ENCODE measurements at regions not wholly inside any gene's neighbourhood (a gene's known extent, or its start where the extent isn't known, plus 50 kb on each side); places are given as distances from the start of the nearest gene placed in this dataset.
"Not testable (repeated sequence)": the region's sequence is repeated elsewhere in the genome, so short reads cannot be mapped to it uniquely, and the experiment has no call there.

GRCh38 chr13:102538938-102539337 is 57.8 kb upstream of the TPP2 start:
- Histone ChIP-seq H3K27ac (no peak overlapping the region), H3K36me3 (no peaks in the 10 kb centered on the region), H3K9me3 (peaks cover 3 to 10% of the 10 kb centered on the region in 2 donors), H3K4me1 (no peaks in the 10 kb centered on the region), H3K4me3 (no peak overlapping the region), H3K27me3 (no peaks in the 10 kb centered on the region)
- intact Hi-C loops (cut with DNase I; ENCODE audit: low total_unique reads), result no loop called here
- no peak for DNase-seq (ENCODE audit: low spot score in 2 of 2)
- TF ChIP-seq CTCF (IDR thresholded peaks at IDR 0.05) (no peak), POLR2A (IDR thresholded peaks at IDR 0.05) (no peak), POLR2AphosphoS5 (IDR thresholded peaks at IDR 0.05) (no peak)

- no peaks in the 10 kb centered on the region for H3K27me3 ChIP-seq
- no peak for DNase-seq (ENCODE audit: low spot score in 2 of 2)
These were observed 59.9 kb upstream of the TPP2 start for GRCh38 chr13:102536695-102537485.

DNA sequence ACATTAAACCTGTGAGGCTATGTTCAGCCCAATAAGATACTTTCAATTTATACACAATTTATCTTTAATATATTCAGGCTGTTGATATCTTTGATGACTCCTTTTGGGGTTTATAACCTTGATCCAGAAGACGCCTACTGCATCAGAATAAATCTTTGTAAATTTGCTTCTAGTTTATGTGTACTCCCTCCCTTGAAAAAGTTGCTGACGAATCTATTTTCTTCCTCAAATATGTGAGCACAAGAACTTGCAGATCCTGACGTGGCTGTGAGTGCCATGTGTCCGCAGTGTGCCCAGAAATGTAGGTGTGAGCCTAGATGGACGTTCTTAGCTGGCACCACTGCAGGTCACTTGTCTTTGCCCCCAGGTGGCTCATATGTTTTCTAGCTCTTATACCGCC is 60.6 kb upstream of the TPP2 start:
- H3K27ac ChIP-seq, result no peak overlapping the region
- TF ChIP-seq POLR2AphosphoS5 (IDR thresholded peaks at IDR 0.05), result no peak
- H3K27me3 ChIP-seq, result no peaks in the 10 kb centered on the region
- no peak overlapping the region for H3K4me3 ChIP-seq
- intact Hi-C loops (cut with DNase I; ENCODE audit: low total_unique reads), result no loop called here
- DNase-seq (ENCODE audit: low spot score in 2 of 2), result no peak
- H3K36me3 ChIP-seq, result no peaks in the 10 kb centered on the region
- H3K4me1 ChIP-seq, result no peaks in the 10 kb centered on the region
- no peaks in the 10 kb centered on the region for H3K9me3 ChIP-seq

More at GRCh38 chr13:102536695-102537485, 59.9 kb upstream of the TPP2 start:
- no peak for TF ChIP-seq POLR2A (IDR thresholded peaks at IDR 0.05)
- no peak for TF ChIP-seq POLR2AphosphoS5 (IDR thresholded peaks at IDR 0.05)
- no peak for TF ChIP-seq CTCF (IDR thresholded peaks at IDR 0.05)
- Histone ChIP-seq H3K4me3 (no peak overlapping the region), H3K9me3 (no peaks in the 10 kb centered on the region), H3K27ac (no peak overlapping the region), H3K36me3 (no peaks in the 10 kb centered on the region), H3K4me1 (no peaks in the 10 kb centered on the region)
- intact Hi-C loops (cut with DNase I; ENCODE audit: low total_unique reads), result no loop called here

- no peak for DNase-seq (ENCODE audit: low spot score in 2 of 2)
These were observed 66.0 kb upstream of the TPP2 start for GRCh38 chr13:102530751-102531150.

DNA sequence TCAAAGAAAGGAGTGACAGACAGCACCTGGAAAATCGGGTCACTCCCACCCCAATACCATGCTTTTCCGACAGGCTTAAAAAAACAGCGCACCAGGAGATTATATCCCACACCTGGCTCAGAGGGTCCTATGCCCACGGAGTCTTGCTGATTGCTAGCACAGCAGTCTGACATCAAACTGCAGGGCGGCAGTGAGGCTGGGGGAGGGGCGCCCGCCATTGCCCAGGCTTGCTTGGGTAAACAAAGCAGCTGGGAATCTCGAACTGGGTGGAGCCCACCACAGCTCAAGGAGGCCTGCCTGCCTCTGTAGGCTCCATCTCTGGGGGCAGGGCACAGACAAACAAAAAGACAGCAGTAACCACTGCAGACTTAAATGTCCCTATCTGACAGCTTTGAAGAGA is 74.5 kb upstream of the TPP2 start:
- DNase-seq (ENCODE audit: low spot score in 2 of 2); H3K27me3 ChIP-seq; intact Hi-C loops (cut with DNase I; ENCODE audit: low total_unique reads); H3K4me3 ChIP-seq; H3K9me3 ChIP-seq; H3K4me1 ChIP-seq; H3K36me3 ChIP-seq; H3K27ac ChIP-seq: not testable (repeated sequence)

More at GRCh38 chr13:102530751-102531150, 66.0 kb upstream of the TPP2 start:
- Histone ChIP-seq H3K36me3 (no peaks in the 10 kb centered on the region), H3K27me3 (no peaks in the 10 kb centered on the region), H3K27ac (no peak overlapping the region), H3K9me3 (no peaks in the 10 kb centered on the region), H3K4me3 (no peak overlapping the region), H3K4me1 (no peaks in the 10 kb centered on the region)
- intact Hi-C loops (cut with DNase I; ENCODE audit: low total_unique reads), result no loop called here
- TF ChIP-seq POLR2AphosphoS5 (IDR thresholded peaks at IDR 0.05), result no peak
- no peak for TF ChIP-seq POLR2A (IDR thresholded peaks at IDR 0.05)
- TF ChIP-seq CTCF (IDR thresholded peaks at IDR 0.05), result no peak

DNA sequence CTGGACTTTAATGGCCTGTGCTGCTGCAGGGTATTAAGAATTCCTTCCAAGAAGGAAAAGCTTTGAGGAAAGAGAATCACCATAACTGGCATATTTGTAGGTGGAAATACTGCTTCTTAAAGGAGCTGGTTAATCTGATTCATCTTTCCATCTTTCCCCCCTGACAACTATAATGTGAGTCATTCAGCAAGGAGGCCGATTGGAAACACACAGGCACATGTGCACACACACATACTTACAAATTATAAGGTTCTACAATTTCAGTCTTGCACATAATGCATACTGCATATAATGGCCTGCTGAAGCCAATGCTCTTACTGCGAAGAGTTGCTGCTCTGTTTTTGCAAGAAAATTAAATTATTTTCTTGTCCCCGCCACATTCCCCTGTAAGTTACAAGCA is 78.8 kb upstream of the TPP2 start:
- Histone ChIP-seq H3K27ac (no peak overlapping the region), H3K27me3 (no peaks in the 10 kb centered on the region), H3K4me3 (no peak overlapping the region), H3K9me3 (peaks cover 0 to 6% of the 10 kb centered on the region in 2 donors), H3K4me1 (no peaks in the 10 kb centered on the region), H3K36me3 (no peaks in the 10 kb centered on the region)
- intact Hi-C loops (cut with DNase I; ENCODE audit: low total_unique reads), result loop anchor here (10.0 kb wide), 1 partner anchor 583 kb away; no protein-coding TSS in a partner anchor
- DNase-seq (ENCODE audit: low spot score in 2 of 2), result no peak
- TF ChIP-seq CTCF (IDR thresholded peaks at IDR 0.05) (no peak), POLR2AphosphoS5 (IDR thresholded peaks at IDR 0.05) (no peak)

Data from breast epithelium (tissue), 4 donors.